ENCODE measurements at regions not wholly inside any gene's neighbourhood (a gene's known extent, or its start where the extent isn't known, plus 50 kb on each side); places are given as distances from the start of the nearest gene placed in this dataset.

- TF ChIP-seq, protein P1, sequence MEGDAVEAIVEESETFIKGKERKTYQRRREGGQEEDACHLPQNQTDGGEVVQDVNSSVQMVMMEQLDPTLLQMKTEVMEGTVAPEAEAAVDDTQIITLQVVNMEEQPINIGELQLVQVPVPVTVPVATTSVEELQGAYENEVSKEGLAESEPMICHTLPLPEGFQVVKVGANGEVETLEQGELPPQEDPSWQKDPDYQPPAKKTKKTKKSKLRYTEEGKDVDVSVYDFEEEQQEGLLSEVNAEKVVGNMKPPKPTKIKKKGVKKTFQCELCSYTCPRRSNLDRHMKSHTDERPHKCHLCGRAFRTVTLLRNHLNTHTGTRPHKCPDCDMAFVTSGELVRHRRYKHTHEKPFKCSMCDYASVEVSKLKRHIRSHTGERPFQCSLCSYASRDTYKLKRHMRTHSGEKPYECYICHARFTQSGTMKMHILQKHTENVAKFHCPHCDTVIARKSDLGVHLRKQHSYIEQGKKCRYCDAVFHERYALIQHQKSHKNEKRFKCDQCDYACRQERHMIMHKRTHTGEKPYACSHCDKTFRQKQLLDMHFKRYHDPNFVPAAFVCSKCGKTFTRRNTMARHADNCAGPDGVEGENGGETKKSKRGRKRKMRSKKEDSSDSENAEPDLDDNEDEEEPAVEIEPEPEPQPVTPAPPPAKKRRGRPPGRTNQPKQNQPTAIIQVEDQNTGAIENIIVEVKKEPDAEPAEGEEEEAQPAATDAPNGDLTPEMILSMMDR (IDR thresholded peaks at IDR 0.05; ENCODE audit: extremely low read depth, low read depth, low read length): no peak
- Histone ChIP-seq H3K4me2 (ENCODE audit: insufficient read depth, low read length) (no peak overlapping the region), H3K9me3 (ENCODE audit: low read depth, low read length) (no peaks in the 10 kb centered on the region), H3K27me3 (ENCODE audit: insufficient read depth, low read length) (no peaks in the 10 kb centered on the region), H3K4me1 (ENCODE audit: insufficient read depth, low read length) (no peaks in the 10 kb centered on the region), H4K20me1 (ENCODE audit: insufficient read depth, low read length) (no peaks in the 10 kb centered on the region), H2AFZ (ENCODE audit: low read length) (no peak overlapping the region), H3K36me3 (ENCODE audit: insufficient read depth, low read length) (no peaks in the 10 kb centered on the region), H3K79me2 (ENCODE audit: insufficient read depth, low read length) (no peaks in the 10 kb centered on the region), H3K27ac (ENCODE audit: low read depth, low read length) (no peak overlapping the region), H3K4me3 (ENCODE audit: insufficient read depth, low read length) (no peak overlapping the region)
- DNase-seq (ENCODE audit: insufficient read length, low spot score, missing footprints): no peak
These were observed 237.9 kb downstream of the HDGFL1 start for GRCh38 chr6:22807261-22807660.

DNA sequence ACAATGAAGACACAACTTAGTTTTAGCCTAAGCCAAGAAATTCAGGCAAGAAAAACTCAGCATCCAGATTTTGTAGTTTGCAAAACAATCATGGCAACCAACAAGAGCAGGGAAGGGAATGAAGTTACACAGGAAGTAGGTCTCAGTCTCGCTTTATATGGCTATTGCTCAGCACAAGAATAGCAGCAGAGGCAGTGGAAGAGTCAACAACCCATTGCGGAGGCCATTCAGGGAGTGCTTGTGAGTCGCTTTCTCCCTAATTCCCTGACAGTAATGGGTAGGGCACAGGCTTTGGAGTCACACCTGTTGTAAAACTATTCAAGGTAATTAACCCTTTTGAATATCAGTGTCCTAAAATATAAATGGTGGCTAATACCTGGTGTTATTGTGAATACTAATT, 238.5 kb downstream of the HDGFL1 start:
- Histone ChIP-seq H3K4me2 (ENCODE audit: insufficient read depth, low read length) (no peak overlapping the region), H3K4me1 (ENCODE audit: insufficient read depth, low read length) (no peaks in the 10 kb centered on the region), H3K36me3 (ENCODE audit: insufficient read depth, low read length) (no peaks in the 10 kb centered on the region), H3K27ac (ENCODE audit: low read depth, low read length) (no peak overlapping the region), H3K4me3 (ENCODE audit: insufficient read depth, low read length) (no peak overlapping the region), H3K9me3 (ENCODE audit: low read depth, low read length) (no peaks in the 10 kb centered on the region), H3K27me3 (ENCODE audit: insufficient read depth, low read length) (no peaks in the 10 kb centered on the region), H4K20me1 (ENCODE audit: insufficient read depth, low read length) (no peaks in the 10 kb centered on the region), H3K79me2 (ENCODE audit: insufficient read depth, low read length) (no peaks in the 10 kb centered on the region), H2AFZ (ENCODE audit: low read length) (no peak overlapping the region)
- TF ChIP-seq, protein P1 (IDR thresholded peaks at IDR 0.05; ENCODE audit: extremely low read depth, low read depth, low read length): no peak
- no peak for DNase-seq (ENCODE audit: insufficient read length, low spot score, missing footprints)

DNA sequence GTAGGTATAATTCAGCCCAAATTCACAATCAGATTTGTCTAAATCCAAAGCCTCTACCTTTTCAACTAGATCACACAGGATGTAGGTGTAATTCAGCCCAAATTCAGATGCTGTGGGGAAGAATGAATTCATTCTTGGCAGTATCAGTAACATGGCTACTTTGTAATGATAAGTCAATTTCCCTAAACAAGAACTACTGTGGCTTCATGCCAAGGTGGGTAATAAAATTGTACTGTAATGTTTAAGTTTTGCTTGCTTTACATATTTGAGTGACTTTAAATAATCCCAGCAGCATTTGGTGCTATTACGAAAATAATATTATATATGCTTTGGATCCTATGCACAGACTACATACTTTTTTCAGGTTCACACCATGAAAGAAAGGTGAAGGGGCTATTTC, 239.1 kb downstream of the HDGFL1 start:
- H3K4me2 ChIP-seq (ENCODE audit: insufficient read depth, low read length): no peak overlapping the region
- H3K27ac ChIP-seq (ENCODE audit: low read depth, low read length): no peak overlapping the region
- no peak overlapping the region for H3K4me3 ChIP-seq (ENCODE audit: insufficient read depth, low read length)
- H3K27me3 ChIP-seq (ENCODE audit: insufficient read depth, low read length): no peaks in the 10 kb centered on the region
- TF ChIP-seq, protein P1 (IDR thresholded peaks at IDR 0.05; ENCODE audit: extremely low read depth, low read depth, low read length): no peak
- H3K36me3 ChIP-seq (ENCODE audit: insufficient read depth, low read length): no peaks in the 10 kb centered on the region
- H3K4me1 ChIP-seq (ENCODE audit: insufficient read depth, low read length): no peaks in the 10 kb centered on the region
- DNase-seq (ENCODE audit: insufficient read length, low spot score, missing footprints): no peak
- H3K9me3 ChIP-seq (ENCODE audit: low read depth, low read length): no peaks in the 10 kb centered on the region
- no peaks in the 10 kb centered on the region for H3K79me2 ChIP-seq (ENCODE audit: insufficient read depth, low read length)
- no peak overlapping the region for H2AFZ ChIP-seq (ENCODE audit: low read length)
- H4K20me1 ChIP-seq (ENCODE audit: insufficient read depth, low read length): no peaks in the 10 kb centered on the region

DNA sequence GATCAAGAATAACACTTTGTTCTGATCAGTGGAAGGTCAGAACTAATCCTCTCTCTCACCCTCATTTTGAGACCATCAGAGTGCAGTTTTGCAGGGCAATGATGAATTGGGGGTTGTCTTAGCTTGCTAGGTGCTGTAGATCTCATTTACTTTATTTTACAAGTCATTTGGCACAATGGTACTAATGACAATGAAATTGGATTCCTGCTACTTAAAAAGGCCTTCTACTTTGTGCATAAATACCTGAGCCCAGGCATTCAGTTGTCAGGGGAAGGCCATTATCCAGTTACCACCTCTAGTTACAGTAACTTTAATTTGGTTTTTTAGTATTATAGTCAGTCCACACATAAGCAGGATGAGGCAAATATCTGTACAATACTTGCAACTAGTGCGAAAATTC, 240.0 kb downstream of the HDGFL1 start:
- no peak overlapping the region for H3K27ac ChIP-seq (ENCODE audit: low read depth, low read length)
- H3K9me3 ChIP-seq (ENCODE audit: low read depth, low read length): no peaks in the 10 kb centered on the region
- no peak overlapping the region for H3K4me2 ChIP-seq (ENCODE audit: insufficient read depth, low read length)
- H2AFZ ChIP-seq (ENCODE audit: low read length): no peak overlapping the region
- H3K27me3 ChIP-seq (ENCODE audit: insufficient read depth, low read length): no peaks in the 10 kb centered on the region
- no peaks in the 10 kb centered on the region for H3K4me1 ChIP-seq (ENCODE audit: insufficient read depth, low read length)
- H4K20me1 ChIP-seq (ENCODE audit: insufficient read depth, low read length): no peaks in the 10 kb centered on the region
- no peak overlapping the region for H3K4me3 ChIP-seq (ENCODE audit: insufficient read depth, low read length)
- H3K36me3 ChIP-seq (ENCODE audit: insufficient read depth, low read length): no peaks in the 10 kb centered on the region
- TF ChIP-seq, protein P1 (IDR thresholded peaks at IDR 0.05; ENCODE audit: extremely low read depth, low read depth, low read length): no peak
- no peak for DNase-seq (ENCODE audit: insufficient read length, low spot score, missing footprints)
- no peaks in the 10 kb centered on the region for H3K79me2 ChIP-seq (ENCODE audit: insufficient read depth, low read length)

All from osteoblast (primary cell).